Endothelial cell of umbilical vein (primary cell): ENCODE measurements at regions not wholly inside any gene's neighbourhood (a gene's known extent, or its start where the extent isn't known, plus 50 kb on each side); places are given as distances from the start of the nearest gene placed in this dataset.

Experiments used
- CTCF ChIP-seq, 2 donors: IDR thresholded peaks; 1 replicate in 1 of 2; 2 replicates in 1 of 2; pipeline ENCODE4 v1.5.1; 2011; ENCODE audit warnings: low read length in 2 of 2, mild to moderate bottlenecking in 2 of 2, moderate library complexity in 2 of 2, control low read depth in 1 of 2, inconsistent platforms in 1 of 2, low read depth in 1 of 2; ENCODE audit not compliant: insufficient read depth in 1 of 2; ENCODE audit errors: extremely low read depth in 1 of 2
- EZH2 ChIP-seq: IDR thresholded peaks from 2 replicates; pipeline ENCODE4 v1.6.1; 2012; ENCODE audit warnings: borderline replicate concordance, low read depth, mild to moderate bottlenecking, moderate library complexity, low read length, inconsistent platforms; ENCODE audit not compliant: severe bottlenecking
- FOS ChIP-seq: IDR thresholded peaks from 2 replicates; pipeline ENCODE4 v1.6.1; 2011; ENCODE audit warnings: mild to moderate bottlenecking, low read length, moderate library complexity, borderline replicate concordance; ENCODE audit not compliant: insufficient read depth
- MAX ChIP-seq: IDR thresholded peaks from 2 replicates; pipeline ENCODE4 v1.6.1; 2011; ENCODE audit not compliant: insufficient read depth, insufficient read length
- POLR2A ChIP-seq: IDR thresholded peaks from 2 replicates; pipeline ENCODE4 v1.6.1; 2012; ENCODE audit warnings: low read depth, mild to moderate bottlenecking, control low read depth, low read length
- POLR2AphosphoS5 ChIP-seq: IDR thresholded peaks from 2 replicates; pipeline ENCODE4 v1.6.1; 2012; ENCODE audit warnings: low read depth, mild to moderate bottlenecking, control low read depth, low read length, moderate library complexity; ENCODE audit not compliant: insufficient read depth

GRCh38 chr3:151944356-151944755 lies 70.9 kb downstream of the SUCNR1 start:
- TF ChIP-seq CTCF (IDR thresholded peaks at IDR 0.05; ENCODE audit: extremely low read depth in 1 of 2, insufficient read depth in 1 of 2, low read depth in 1 of 2, low read length in 2 of 2), result no peak
- TF ChIP-seq POLR2AphosphoS5, result no peak
- TF ChIP-seq EZH2, result no peak
- no peak for TF ChIP-seq MAX
- TF ChIP-seq POLR2A, result no peak
- no peak for TF ChIP-seq FOS
